ENCODE measurements at regions not wholly inside any gene's neighbourhood (a gene's known extent, or its start where the extent isn't known, plus 50 kb on each side); places are given as distances from the start of the nearest gene placed in this dataset.
A peak's percentile ranks its signal among the peaks of the same experiment; 100 is the strongest.

GRCh38 chr13:26973295-26973694, 198.3 kb downstream of the USP12 start:
- intact Hi-C loops (cut with DNase I) = loop anchor here (10.0 kb wide), 1 partner anchor 862 kb away; no protein-coding TSS in a partner anchor
- no peak for TF ChIP-seq CTCF (IDR thresholded peaks at IDR 0.05)
- no peak for TF ChIP-seq POLR2A (IDR thresholded peaks at IDR 0.05)
- WGBS, 2 donors = 62 to 71% methylated on average over 4 to 6 of the region's 6 CpGs
- H3K36me3 ChIP-seq = no peaks in the 10 kb centered on the region
- peaks cover 0 to 52% (median 0%) of the 10 kb centered on the region in 4 donors for H3K27me3 ChIP-seq
- no peak for DNase-seq
- H3K4me1 ChIP-seq = no peaks in the 10 kb centered on the region
- H3K9me3 ChIP-seq = no peaks in the 10 kb centered on the region
- H3K27ac ChIP-seq = no peak overlapping the region
- H3K4me3 ChIP-seq = no peak overlapping the region

- 41 to 42% methylated on average over 8 to 9 of the region's 10 CpGs for WGBS, 2 donors
- Histone ChIP-seq H3K4me1 (peaks cover 0 to 4% (median 0%) of the 10 kb centered on the region in 3 donors), H3K36me3 (no peaks in the 10 kb centered on the region), H3K27ac (no peak overlapping the region), H3K27me3 (peaks cover 0 to 53% (median 0%) of the 10 kb centered on the region in 4 donors), H3K4me3 (no peak overlapping the region), H3K9me3 (no peaks in the 10 kb centered on the region)
- TF ChIP-seq POLR2A (IDR thresholded peaks at IDR 0.05) = no peak
- peak in 3 of 6 experiments; percentile 17 to 43 (median 43) for TF ChIP-seq CTCF (IDR thresholded peaks at IDR 0.05)
- intact Hi-C loops (cut with DNase I) = loop anchor here (10.0 kb wide), 1 partner anchor 863 kb away; no protein-coding TSS in a partner anchor
- no peak for DNase-seq
Observed at GRCh38 chr13:26971990-26972887, 199.4 kb downstream of the USP12 start.

DNA sequence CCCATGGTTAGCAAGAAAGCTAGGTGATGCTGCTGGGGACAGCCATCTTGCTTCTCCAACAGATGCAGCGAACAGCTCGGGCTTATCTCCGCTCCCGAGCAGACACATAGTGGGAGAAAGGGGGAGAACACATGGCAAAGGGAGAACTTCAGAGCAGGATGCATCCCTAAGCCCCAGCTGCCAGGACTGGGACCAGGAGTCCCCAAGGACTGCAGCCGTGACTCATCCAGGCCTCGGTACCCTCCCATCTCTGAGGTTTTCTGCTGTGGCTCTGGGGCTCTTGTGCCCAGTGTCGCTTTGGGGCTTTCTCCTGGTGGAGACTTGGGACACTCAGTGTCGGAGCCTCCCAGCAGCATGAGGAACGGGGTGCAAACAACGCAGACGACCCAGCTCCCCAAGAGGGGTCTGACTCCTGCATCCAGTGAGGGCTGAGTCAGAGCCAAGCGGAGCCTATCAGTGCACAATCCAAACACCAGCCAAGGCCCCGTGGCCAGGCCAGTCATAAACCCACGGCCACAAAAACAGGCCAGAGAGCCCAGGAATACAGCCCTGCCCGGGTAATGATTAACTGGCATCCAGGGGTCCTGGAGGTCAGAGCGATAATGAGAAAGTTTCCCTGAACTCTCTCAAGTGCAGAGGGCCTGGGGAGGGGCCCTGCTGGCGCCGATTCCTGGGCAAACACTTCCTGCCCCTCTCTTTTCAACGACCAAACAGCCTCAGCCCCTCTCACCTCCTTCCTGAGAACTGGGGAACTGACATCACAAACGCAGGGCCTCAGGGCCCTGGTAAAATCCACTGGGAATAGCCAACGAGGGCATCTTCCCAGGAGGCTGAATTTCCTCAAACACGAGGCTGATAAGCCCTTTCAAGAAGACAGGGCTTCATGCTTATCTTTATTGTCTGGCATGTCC, 202.9 kb downstream of the USP12 start:
- Histone ChIP-seq H3K4me1 (peaks cover 0 to 22% (median 4%) of the 10 kb centered on the region in 3 donors), H3K4me3 (no peak overlapping the region), H3K27ac (no peak overlapping the region), H3K9me3 (no peaks in the 10 kb centered on the region), H3K27me3 (peaks cover 0 to 28% (median 0%) of the 10 kb centered on the region in 4 donors), H3K36me3 (no peaks in the 10 kb centered on the region)
- intact Hi-C loops (cut with DNase I) = no loop called here
- no peak for DNase-seq
- WGBS, 2 donors = 50 to 59% methylated on average over 15 to 16 of the region's 22 CpGs
- TF ChIP-seq CTCF (IDR thresholded peaks at IDR 0.05) (no peak), POLR2A (IDR thresholded peaks at IDR 0.05) (no peak)

GRCh38 chr13:26967119-26968038, 204.2 kb downstream of the USP12 start:
- no peak overlapping the region for H3K27ac ChIP-seq
- 57 to 66% methylated on average over 9 to 10 of the region's 17 CpGs for WGBS, 2 donors
- TF ChIP-seq POLR2A (IDR thresholded peaks at IDR 0.05) = no peak
- no peak for TF ChIP-seq CTCF (IDR thresholded peaks at IDR 0.05)
- no peak overlapping the region for H3K4me3 ChIP-seq
- DNase-seq = no peak
- peaks cover 0 to 22% (median 4%) of the 10 kb centered on the region in 3 donors for H3K4me1 ChIP-seq
- intact Hi-C loops (cut with DNase I) = no loop called here
- no peaks in the 10 kb centered on the region for H3K9me3 ChIP-seq
- no peaks in the 10 kb centered on the region for H3K36me3 ChIP-seq
- H3K27me3 ChIP-seq = peaks cover 0 to 28% (median 0%) of the 10 kb centered on the region in 4 donors
